Fibroblast of lung (primary cell): ENCODE measurements at regions not wholly inside any gene's neighbourhood (a gene's known extent, or its start where the extent isn't known, plus 50 kb on each side); places are given as distances from the start of the nearest gene placed in this dataset.

Experiments
- CTCF ChIP-seq, 2 donors: IDR thresholded peaks in 1 of 2; conservative IDR thresholded peaks in 1 of 2; 1 replicate in 1 of 2; 2 replicates in 1 of 2; pipeline ENCODE4 v1.5.1; 2011 to 2012; ENCODE audit warnings: low read length in 2 of 2, control low read depth in 1 of 2, inconsistent platforms in 1 of 2, low read depth in 1 of 2, mild to moderate bottlenecking in 1 of 2
- EZH2 ChIP-seq: IDR thresholded peaks from 2 replicates; pipeline ENCODE4 v1.5.1; 2012; ENCODE audit warnings: low read length, control low read depth, mild to moderate bottlenecking; ENCODE audit errors: missing control alignments

- TF ChIP-seq EZH2 (no peak), CTCF (conservative IDR thresholded peaks at IDR 0.05 in 1 of 2, IDR thresholded peaks at IDR 0.05 in 1 of 2; ENCODE audit: low read depth in 1 of 2, low read length in 2 of 2) (no peak)
Observed at GRCh38 chr20:42010090-42010489, 391.9 kb upstream of the CHD6 start.
